MM.1S (cell line): ENCODE measurements at regions not wholly inside any gene's neighbourhood (a gene's known extent, or its start where the extent isn't known, plus 50 kb on each side); places are given as distances from the start of the nearest gene placed in this dataset.
A peak's percentile ranks its signal among the peaks of the same experiment; 100 is the strongest.

Source experiments
- DNase-seq: peaks from one replicate; pipeline ENCODE4 v3.0.0-alpha.2; 2015
- H2AFZ ChIP-seq: fragments of 300-600 bp; sonication (generic); 2 replicates; pipeline ENCODE4 v1.6.0; 2016; ENCODE audit warnings: antibody characterized with exemption, low read length
- H3F3A ChIP-seq: fragments of 300-600 bp; sonication (generic); 2 replicates; pipeline ENCODE4 v1.6.1; 2016; ENCODE audit warnings: mild to moderate bottlenecking, antibody characterized with exemption, low read length, moderate library complexity, mixed read lengths; ENCODE audit not compliant: insufficient read depth
- H3K27ac ChIP-seq: fragments of 300-600 bp; sonication (generic); 2 replicates; pipeline ENCODE4 v1.5.1; 2016; ENCODE audit warnings: mild to moderate bottlenecking, low read length
- H3K27me3 ChIP-seq: fragments of 300-600 bp; sonication (generic); replicated peaks from 2 replicates; pipeline ENCODE4 v1.6.0; 2016; ENCODE audit warnings: low read length; ENCODE audit not compliant: insufficient read depth
- H3K36me3 ChIP-seq: fragments of 300-600 bp; sonication (generic); replicated peaks from 2 replicates; pipeline ENCODE4 v1.6.1; 2016; ENCODE audit warnings: mild to moderate bottlenecking, low read length, mixed read lengths; ENCODE audit not compliant: insufficient read depth
- H3K4me1 ChIP-seq: fragments of 300-600 bp; sonication (generic); 2 replicates; pipeline ENCODE4 v1.6.1; 2016; ENCODE audit warnings: low read length, mixed read lengths
- H3K4me2 ChIP-seq: fragments of 300-600 bp; sonication (generic); 2 replicates; pipeline ENCODE4 v1.6.0; 2016; ENCODE audit warnings: low read depth, low read length
- H3K4me3 ChIP-seq: fragments of 300-600 bp; sonication (generic); 2 replicates; pipeline ENCODE4 v1.5.1; 2016; ENCODE audit warnings: low read length, mixed read lengths
- H3K79me2 ChIP-seq: fragments of 300-600 bp; sonication (generic); 2 replicates; pipeline ENCODE4 v1.6.1; 2016; ENCODE audit warnings: mixed run types, low read length, mixed read lengths
- H3K9ac ChIP-seq: fragments of 300-600 bp; sonication (generic); 2 replicates; pipeline ENCODE4 v1.6.1; 2016; ENCODE audit warnings: low read length, mixed read lengths
- H3K9me2 ChIP-seq: fragments of 300-600 bp; sonication (generic); replicated peaks from 2 replicates; pipeline ENCODE4 v1.6.1; 2016; ENCODE audit warnings: mild to moderate bottlenecking, low read length, mixed read lengths; ENCODE audit not compliant: insufficient read depth
- H3K9me3 ChIP-seq: fragments of 300-600 bp; sonication (generic); replicated peaks from 2 replicates; pipeline ENCODE4 v1.6.1; 2016; ENCODE audit warnings: mild to moderate bottlenecking, low read length, mixed read lengths; ENCODE audit not compliant: insufficient read depth
- H4K20me1 ChIP-seq: fragments of 300-600 bp; sonication (generic); 2 replicates; pipeline ENCODE4 v1.6.1; 2016; ENCODE audit warnings: mild to moderate bottlenecking, low read length, moderate library complexity, mixed read lengths; ENCODE audit not compliant: insufficient read depth
- CTCF ChIP-seq: fragments of 300-600 bp; sonication (generic); IDR thresholded peaks from 2 replicates; pipeline ENCODE4 v1.5.1; 2016; ENCODE audit warnings: antibody characterized with exemption, low read length, mixed read lengths
- EZH2 ChIP-seq: fragments of 300-600 bp; sonication (generic); optimal IDR thresholded peaks from 2 replicates; pipeline ENCODE3; 2017; ENCODE audit warnings: low read depth, mild to moderate bottlenecking, antibody characterized with exemption, low read length, mixed read lengths
- EZH2phosphoT487 ChIP-seq: fragments of 300-600 bp; sonication (generic); IDR thresholded peaks from 2 replicates; pipeline ENCODE4 v1.6.1; 2018; ENCODE audit warnings: antibody characterized with exemption, low read length

- Histone ChIP-seq H3K79me2 (no peaks in the 10 kb centered on the region), H3K9me2 (no peaks in the 10 kb centered on the region), H3F3A (no peaks in the 10 kb centered on the region), H3K9ac (no peak overlapping the region), H3K4me1 (peaks cover 5% of the 10 kb centered on the region; the same call in 1 of the 2 replicates), H3K4me3 (no peak overlapping the region), H3K36me3 (no peaks in the 10 kb centered on the region), H3K9me3 (no peaks in the 10 kb centered on the region), H3K27ac (no peak overlapping the region), H3K27me3 (no peaks in the 10 kb centered on the region), H3K4me2 (no peak overlapping the region), H2AFZ (no peak overlapping the region), H4K20me1 (no peaks in the 10 kb centered on the region)
- TF ChIP-seq CTCF (no peak), EZH2phosphoT487 (no peak), EZH2 (no peak)
- DNase-seq, result no peak
These were observed 68.5 kb upstream of the MPEG1 start for GRCh38 chr11:59281177-59281576.

GRCh38 chr11:59273373-59273841 lies 60.7 kb upstream of the MPEG1 start:
- H3K4me1 ChIP-seq, result peaks cover 13% of the 10 kb centered on the region
- H3K4me3 ChIP-seq, result no peak overlapping the region
- peak overlapping the region; percentile 23; the same call in 1 of the 2 replicates for H3K27ac ChIP-seq
- no peaks in the 10 kb centered on the region for H3K27me3 ChIP-seq
- H3K36me3 ChIP-seq, result no peaks in the 10 kb centered on the region
- TF ChIP-seq EZH2 (no peak), CTCF (no peak), EZH2phosphoT487 (no peak)
- DNase-seq, result peak; percentile 17
- no peaks in the 10 kb centered on the region for H3K79me2 ChIP-seq
- H3F3A ChIP-seq, result no peaks in the 10 kb centered on the region
- no peaks in the 10 kb centered on the region for H4K20me1 ChIP-seq
- H3K9me3 ChIP-seq, result no peaks in the 10 kb centered on the region
- no peak overlapping the region for H2AFZ ChIP-seq
- H3K4me2 ChIP-seq, result peak overlapping the region; percentile 28; the same call in 1 of the 2 replicates
- no peak overlapping the region for H3K9ac ChIP-seq
- no peaks in the 10 kb centered on the region for H3K9me2 ChIP-seq

GRCh38 chr11:59272771-59273372 lies 60.1 kb upstream of the MPEG1 start:
- H3K4me1 ChIP-seq, result peaks cover 13% of the 10 kb centered on the region
- H3K9ac ChIP-seq, result no peak overlapping the region
- no peak overlapping the region for H3K4me3 ChIP-seq
- no peaks in the 10 kb centered on the region for H3K9me3 ChIP-seq
- peak overlapping the region; percentile 28; the same call in 1 of the 2 replicates for H3K4me2 ChIP-seq
- H3K27ac ChIP-seq, result peak overlapping the region; percentile 23; the same call in 1 of the 2 replicates
- no peaks in the 10 kb centered on the region for H3K79me2 ChIP-seq
- H3K27me3 ChIP-seq, result no peaks in the 10 kb centered on the region
- no peak for DNase-seq
- H2AFZ ChIP-seq, result no peak overlapping the region
- H3F3A ChIP-seq, result no peaks in the 10 kb centered on the region
- no peak for TF ChIP-seq EZH2phosphoT487
- no peak for TF ChIP-seq CTCF
- no peak for TF ChIP-seq EZH2
- H3K9me2 ChIP-seq, result no peaks in the 10 kb centered on the region
- H4K20me1 ChIP-seq, result no peaks in the 10 kb centered on the region
- H3K36me3 ChIP-seq, result no peaks in the 10 kb centered on the region
